Superior temporal gyrus (tissue), 1 donor: ENCODE measurements at regions not wholly inside any gene's neighbourhood (a gene's known extent, or its start where the extent isn't known, plus 50 kb on each side); places are given as distances from the start of the nearest gene placed in this dataset.
"Not testable (repeated sequence)": the region's sequence is repeated elsewhere in the genome, so short reads cannot be mapped to it uniquely, and the experiment has no call there.

Experiments
- DNase-seq: peaks from one replicate; pipeline ENCODE4 v3.0.0-alpha.2; 2016; ENCODE audit errors: extremely low spot score

DNA sequence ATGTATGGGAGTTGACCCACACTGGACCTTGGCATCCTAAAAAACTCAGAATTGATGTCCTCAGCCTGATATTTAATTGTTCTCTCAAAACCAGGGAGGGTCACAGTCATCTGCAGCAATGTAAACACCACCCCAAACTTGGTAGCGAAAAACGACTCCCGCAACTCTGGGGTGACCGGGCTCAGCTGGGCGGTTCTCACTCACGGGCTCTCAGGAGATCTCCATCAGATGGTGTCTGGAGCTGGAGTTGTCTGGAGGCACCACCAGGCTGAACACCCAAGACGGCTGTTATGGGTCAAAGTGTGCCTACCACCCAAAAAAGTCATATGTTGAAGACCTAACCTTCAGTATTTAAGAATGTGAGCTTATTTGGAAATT is 50.9 kb upstream of the NXT1 start:
- DNase-seq: no peak

DNA sequence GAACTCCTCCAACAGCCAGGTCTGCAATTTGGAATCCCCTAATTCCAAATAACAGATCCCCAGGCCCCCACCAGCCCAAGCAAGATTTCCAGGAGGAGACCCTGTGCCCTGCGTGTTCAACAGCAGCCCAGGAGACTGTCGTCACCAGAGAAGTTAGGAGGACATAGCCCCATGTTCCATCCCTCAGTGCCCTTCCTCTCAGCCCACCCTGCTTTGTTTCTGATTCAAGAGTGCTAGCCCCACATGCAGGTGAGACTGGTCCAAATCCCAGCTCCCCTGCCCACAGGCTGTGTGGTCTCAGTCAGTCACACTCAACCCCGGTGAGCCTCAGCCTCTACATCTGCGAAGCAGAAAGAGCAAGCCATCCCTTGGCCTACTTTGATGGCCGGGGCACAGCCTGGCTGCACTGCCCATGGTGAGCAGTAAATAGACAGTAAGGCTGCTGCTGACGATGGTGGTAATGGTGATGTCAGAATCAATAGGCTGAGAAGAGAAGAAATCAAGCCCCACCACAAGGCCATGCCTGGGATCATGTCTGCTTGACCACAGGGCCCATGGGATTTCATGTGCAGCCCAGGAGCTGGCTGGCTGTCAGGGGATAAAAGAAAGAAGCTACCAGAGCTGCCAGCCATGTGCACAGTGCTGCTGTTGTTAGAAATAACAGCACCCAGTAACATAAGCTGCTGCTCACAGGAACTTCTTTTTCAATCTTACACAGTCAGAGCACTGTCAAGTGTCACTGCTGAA is 51.5 kb upstream of the NXT1 start:
- DNase-seq: no peak

DNA sequence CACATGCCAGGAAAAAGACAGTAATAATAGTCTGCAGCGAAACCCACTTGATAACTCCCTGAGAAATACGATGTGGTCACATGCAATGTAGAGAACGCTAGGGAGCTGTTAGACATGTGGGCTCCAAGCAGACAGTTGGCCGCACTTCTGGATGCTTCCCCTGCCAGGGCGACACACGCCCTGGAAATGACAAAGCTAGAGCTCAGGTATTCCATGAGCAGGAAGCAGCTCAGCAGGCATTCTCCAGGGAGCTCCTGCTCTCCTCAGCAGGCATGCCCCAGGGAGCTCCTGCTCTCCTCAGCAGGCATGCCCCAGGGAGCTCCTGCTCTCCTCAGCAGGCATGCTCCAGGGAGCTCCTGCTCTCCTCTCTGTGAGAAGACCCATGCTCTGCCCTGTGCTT is 52.4 kb upstream of the NXT1 start:
- no peak for DNase-seq

DNA sequence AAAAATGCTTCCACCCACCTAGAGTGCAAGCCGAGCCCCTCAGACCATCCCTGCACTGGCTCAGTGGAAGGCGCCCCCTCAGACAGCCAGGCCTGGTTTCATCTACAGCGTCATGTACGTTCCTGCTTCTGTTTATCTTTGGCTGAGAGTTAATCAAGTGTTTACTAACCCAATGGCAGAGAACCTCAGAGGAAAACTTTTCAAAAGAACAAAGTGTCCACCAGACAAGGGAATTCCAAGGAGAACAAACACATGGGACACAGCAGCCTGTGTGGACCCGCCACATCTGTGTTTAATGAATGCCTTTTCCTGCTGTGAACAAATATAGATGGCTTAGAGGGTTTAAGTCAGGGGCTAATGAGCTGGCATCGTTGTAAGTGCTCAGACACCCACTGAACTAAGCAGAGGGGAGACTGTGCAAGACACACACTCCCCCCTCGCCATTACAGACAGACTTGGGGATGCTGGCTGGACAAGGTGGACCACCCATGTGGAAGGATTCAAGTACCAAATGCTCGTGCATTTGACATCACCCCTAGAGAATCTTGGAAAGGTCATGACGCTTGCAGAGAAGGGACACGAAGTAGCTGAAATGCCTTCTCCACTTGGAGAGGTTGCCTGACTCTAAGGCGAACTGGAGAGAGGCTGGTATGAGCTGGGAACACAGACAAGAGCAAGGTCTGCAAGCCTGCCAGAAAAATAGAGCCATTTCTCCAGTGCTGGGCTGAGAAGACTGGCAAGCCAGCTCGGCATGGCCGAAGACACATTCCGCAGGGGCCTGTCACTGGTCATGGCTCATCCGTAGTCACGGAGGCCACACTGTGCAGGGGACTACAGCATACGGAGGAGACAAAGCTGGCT is 53.5 kb upstream of the NXT1 start:
- DNase-seq: no peak

DNA sequence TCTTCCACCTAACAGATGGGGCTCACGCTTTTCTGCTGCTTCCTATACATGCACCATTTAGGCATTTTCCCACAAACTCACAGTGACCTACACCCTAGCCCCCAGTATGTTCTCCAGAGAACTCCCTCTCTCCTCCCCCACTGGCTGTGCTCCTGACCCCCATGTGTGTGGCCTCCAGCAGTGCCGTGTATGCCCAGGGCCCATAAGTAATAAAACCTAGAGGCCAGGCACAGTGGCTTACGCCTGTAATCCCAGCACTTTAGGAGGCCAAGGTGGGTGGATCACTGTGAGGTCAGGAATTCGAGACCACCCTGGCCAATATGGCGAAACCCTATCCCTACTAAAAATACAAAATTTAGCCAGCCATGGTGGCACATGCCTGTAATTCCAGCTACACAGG is 54.7 kb upstream of the NXT1 start:
- DNase-seq: no peak

DNA sequence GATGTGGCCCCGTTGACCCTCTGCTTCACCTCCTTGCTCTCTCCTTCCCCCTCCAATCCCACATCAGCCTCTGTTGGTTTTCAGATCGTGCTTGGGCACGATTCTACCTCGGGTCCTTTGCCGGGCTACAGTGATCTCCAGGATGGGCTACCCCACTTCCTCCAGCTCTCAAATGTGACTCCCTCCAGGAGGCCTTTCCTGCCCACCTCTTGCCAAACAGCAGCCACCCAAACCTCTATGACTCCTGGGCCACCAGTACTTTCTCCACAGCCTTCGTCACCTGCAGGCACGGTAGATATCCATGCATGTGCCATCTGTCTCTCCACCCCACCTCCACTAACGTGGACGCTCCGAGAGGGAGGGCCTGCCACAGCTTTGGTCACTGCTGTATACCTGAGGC is 55.9 kb upstream of the NXT1 start:
- DNase-seq: no peak

DNA sequence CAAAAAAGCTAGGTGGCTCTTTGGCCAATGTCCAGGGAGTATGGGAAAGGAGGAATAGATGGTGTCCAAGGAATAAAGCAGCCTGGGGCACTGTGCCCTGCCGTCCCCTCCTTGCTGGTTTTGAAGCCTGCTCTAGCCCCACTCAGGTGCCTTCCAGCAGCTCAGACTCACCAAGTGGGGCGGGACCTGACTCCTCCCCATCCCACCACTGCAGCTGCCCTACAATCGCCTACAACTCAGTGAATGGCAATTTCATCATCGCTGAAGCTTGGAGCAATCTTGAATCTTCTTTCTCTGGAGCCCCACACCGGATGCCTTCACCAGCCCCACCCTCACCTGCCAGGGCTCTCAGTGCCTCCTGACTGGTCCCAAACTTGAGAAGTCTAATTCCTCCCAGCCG is 56.4 kb upstream of the NXT1 start:
- DNase-seq: no peak

DNA sequence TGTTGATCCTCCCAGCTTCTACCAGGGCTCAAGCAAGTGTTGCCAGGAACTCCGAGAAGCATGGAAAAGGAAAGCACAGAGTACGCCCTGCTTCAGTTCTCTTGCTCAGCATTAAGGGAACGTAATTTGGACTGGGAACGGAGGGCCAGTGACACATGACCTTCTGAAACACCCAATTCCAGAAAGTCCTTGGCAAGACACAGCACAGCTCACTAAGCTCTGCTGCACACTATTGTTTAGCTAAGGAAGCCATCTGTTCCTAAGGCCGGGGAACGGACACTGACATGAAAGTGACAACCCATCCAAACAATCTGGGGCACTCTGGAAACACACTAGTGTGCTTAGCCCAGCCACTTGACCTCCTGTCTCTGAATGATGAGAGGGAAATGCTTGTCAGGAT is 56.9 kb upstream of the NXT1 start:
- no peak for DNase-seq

DNA sequence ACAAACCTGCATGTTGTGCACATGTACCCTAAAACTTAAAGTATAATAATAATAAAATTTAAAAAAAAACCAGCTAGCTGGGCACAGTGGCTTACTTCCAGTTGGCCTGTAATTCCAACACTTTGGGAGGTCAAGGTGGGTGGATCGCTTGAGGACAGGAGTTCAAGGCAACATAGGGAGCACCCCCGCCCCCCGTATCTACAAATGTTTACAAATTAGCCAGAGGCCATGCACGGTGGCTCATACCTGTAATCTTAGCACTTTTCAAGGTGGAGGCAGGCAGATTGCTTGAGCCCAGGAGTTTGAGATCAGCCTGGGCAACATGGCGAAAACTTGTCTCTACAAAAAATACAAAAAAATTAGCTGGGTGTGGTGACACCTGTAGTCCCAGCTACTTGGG is 58.3 kb upstream of the NXT1 start:
- not testable (repeated sequence) for DNase-seq

DNA sequence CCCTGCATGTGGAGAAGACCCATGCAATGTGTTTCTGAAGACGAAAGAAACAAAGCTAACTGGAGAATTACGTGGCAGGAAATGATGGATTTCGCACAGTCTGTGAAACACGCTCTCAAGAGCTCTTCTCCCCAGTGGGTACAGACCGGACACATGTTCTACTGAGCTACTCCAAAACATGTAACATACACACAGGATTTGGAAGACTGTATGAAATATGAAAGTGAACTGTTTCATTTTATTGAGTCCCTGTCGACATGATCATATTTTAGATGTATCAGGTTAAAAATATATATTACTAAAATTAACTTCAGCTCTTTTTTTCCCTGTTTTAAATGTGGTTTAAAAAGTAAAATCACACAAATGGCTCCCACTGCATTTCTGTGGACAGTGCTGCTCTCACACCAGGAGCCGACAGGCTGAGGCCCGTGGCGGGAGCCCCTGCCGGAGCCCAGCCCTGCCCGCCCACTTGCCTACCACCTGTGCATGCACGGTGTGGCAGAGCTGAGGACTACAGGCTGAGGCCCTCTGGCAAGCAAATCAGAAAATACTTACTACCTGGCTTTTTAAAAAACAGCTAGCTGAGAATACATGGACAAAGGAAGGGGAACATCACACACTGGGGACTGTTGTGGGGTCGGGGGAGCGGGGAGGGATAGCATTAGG is 58.9 kb upstream of the NXT1 start:
- DNase-seq: no peak

DNA sequence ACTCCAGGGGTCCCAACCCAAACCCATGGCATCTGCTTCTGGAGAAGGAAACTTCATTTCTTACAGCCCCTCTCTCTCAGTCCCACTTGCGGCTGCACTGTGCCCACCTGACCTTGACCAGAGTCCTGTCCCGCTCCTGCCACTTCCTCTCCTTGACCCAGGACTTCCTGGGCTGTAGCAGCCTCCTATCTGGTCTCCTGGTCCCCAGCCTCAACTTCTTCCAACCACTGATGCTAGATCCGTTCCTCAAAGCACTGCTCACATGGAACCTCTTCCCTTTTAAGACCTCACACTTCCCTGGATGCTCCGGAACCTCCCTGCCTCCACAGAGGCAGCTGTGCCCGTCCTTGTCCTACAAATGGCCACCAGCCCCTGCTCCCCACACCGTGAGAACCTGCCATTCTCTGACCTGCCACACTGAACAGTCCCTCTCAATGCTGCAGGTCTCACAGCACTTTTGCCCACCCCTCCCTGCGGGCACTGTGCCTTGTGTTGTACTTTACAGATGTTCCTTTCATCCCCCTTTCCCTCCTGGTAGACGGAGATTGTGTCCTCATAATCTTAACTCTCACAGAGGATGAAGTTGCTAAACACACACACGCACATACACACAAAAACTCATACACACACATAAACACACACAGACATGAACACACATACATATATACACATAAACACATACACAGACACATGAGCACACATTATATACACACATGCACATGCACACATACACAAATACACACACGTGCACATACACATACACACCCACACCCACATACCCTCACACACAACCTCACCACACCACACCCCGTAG is 59.6 kb upstream of the NXT1 start:
- DNase-seq: no peak

DNA sequence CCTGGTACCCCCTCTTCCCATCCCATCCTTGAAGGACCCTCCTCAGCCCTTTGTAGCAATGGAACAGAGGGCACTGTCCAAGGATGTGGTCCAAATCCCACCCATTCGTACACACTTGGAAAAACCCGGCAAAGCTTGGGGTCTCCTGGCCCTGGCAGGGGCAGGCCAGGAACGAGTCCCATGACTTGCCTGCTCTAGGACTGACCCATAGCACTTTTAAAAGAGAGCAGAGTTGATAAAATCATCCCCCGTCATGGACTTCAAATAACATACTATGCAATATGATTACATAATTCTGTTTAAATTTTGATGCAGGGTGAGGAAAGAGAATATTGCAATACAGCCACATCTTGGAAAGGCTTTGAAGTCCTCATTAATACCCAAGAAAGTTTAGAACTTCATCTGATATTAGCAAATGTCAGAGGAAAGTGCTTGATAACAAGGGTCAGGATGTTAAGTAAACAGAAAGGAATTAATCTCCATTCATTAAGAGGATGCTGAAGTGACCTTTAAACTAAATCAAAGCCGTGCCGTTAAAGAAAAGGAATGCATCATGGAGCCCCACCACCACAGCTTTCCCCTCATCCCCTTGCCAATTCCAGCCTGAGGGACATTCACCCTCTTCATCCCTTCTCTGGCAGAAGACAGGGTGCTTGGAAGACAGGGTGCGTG is 60.7 kb upstream of the NXT1 start:
- DNase-seq: no peak

DNA sequence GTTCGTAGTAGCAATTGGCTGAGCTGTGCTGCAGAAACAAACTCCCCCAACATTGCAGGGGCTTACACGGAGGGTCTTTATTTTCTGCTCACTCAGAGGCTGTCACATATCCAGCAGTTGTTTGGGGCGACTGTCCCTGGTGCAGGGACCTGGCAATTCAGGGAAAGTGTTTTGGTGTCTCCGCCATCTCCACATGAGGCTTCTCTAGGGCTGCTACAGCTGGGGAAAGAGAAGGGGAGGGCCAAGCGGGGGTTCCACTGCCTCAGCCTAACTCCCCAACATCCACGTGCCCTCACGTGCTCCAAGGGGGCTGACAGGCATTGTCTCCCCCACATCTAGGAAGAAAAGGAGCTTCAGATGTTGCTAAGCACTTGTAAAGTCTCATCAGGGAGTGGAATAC is 61.3 kb upstream of the NXT1 start:
- no peak for DNase-seq

DNA sequence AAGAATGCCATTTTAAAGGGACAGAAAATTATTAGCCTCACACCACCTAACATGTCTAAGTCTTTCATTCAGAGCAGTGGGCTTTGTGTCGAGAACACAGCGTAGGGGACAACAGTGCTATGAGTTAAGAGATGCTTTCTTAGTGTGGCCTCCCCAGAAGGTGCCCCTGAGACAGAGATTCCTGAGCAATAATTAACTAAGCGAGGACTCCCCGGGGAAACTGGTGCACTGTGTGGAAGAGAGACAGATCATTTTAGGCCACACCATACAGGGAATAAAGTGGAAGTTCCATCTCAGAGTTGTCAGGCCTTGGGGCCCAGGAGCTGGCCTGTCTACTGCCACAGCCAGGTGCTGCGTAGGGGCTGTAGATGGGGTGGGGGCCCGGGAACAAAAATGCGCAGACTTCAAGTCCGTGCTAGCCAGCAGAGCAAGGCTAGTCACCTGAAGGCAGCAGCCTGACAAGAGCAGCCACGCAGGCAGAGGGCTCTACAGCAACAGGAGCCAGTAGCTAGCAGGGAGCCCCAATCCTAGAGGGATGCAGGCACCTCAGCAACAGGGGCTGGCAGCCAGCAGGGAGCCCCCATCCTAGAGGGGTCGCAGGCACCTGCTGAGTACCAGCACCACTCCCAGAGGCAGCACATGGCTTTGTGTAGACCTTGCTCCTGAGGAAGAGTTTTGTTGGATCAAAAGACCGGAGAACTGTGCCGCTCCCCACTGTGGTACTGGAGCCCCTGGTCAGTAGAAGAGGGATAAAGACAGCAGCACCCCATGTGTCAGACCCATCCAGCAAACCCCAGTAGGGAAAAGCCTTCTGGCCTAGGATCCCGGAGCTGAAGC is 63.0 kb upstream of the NXT1 start:
- no peak for DNase-seq

DNA sequence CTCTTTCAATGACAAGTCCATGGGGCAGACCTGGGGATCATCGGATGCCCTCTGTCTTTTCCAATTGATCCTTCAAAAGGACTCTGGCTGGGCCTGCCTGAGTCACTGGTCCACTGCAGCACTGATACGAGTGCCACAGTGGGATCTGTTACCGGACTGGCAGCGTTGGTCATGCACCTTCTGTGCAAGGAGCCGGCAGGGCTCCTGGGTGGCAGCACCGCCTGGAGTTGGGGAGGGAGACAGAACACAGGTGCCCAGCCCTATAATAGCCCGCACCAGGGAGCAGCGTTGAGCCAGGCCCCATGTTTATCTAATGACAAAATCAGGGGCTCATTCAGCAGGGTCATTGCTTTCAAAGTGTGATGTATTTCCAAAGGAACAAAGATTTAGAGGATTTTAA is 64.2 kb upstream of the NXT1 start:
- DNase-seq: no peak

DNA sequence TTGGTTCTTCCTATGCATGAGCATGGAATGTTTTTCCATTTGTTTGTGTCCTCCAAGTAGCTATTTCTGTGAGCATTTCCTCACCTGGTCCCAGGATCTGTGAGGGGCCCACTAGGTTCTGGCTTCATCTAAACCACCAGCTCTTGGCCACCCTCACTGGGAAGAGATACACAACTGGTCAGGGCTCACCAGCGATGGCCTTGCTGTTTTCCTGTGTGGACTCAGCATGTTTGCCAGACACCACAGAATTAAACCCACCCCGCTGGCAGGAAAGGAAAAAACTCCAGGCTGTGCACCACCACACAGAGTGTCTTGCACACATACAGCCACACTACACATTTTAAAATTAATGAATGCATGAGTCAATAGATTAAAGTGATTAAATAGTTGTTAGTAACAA is 65.1 kb upstream of the NXT1 start:
- no peak for DNase-seq

DNA sequence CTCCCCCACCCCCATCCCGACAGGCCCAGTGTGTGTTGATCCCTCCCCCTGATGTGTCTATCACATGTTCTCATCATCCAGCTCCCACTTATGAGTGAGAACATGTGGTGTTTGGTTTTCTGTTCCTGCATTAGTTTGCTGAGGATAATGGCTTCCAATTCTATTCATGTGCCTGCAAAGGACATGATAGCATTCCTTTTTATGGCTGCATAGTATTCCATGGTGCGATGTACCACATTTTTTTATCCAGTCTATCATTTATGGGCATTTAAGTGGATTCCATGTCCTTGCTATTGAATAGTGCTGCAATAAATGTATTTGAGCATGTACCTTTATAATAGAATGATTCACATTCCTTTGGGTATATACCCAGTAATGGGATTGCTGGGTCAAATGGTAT is 66.6 kb upstream of the NXT1 start:
- no peak for DNase-seq

DNA sequence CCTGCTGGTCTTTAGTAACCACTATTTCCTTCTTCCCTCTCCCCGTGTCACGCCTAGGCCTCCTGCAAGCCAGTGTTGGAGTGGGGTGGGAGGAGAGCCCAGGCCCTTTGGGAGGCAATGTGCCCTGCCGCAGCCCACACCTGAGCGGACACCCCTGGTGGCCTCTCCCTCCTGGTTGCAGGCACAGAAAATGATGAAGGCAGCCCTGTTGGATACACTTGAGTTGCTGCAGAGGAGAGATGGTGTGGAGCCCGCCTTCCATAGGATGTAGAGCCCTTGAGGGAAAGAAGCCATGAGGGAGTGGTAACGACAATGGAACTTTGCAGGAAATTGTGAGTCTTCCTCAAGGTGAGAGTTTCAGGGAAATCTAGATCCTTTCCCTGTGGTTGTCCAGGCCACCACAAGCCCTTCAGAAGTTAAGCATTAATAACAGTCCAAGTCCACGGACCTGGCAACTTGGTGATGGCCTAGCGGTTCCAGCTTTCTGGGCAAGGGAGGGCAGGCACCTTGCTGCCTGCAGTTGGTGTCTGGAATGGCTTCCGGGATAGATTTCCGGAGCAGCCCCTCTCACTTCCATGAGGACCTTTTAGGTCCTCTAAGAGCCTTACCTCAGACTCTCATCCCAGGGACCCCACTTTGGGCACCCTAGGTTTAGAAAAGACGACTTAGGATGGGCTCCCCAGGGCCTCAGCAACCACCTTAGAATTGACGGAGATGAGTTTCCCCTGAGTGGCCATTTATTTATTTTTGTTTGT is 67.3 kb upstream of the NXT1 start:
- DNase-seq: no peak

DNA sequence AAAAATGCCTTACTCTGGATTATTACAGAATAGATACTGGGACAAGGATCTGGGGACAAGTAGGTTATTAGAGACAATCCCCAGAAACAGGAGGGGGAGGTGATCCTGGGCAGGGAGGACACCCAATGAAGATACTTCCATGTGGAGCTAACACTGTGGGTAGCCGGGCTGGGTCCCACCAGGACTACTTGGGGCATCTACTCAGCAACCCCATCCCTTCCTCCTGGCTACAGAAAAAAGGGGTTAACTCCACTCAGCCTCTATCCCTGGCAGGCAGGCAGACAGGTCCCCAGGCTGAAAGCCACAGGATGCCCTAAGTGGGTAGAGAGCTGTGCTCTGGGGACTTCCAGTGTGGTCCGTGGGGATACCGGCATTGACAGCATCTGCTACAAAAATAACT is 68.0 kb upstream of the NXT1 start:
- DNase-seq: no peak

DNA sequence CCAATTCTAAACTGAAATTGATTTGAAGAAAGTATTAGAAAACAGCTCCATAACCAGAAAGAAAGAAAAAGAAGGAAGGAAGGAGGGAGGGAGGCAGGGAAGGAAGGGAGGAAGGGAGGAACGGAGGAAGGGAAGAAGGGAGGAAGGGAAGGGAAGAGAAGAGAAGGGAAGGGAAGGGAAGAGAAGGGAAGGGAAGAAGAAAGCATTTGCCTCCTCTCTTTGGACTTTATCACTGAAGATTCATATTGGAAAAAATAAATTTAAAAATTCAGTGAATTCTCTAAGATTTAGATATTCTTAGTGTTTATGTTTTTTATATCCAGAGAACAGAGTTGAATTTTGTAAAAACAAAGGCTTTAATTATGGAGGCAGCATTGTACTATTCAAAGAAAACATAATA is 68.5 kb upstream of the NXT1 start:
- DNase-seq: no peak
